ENCODE measurements at regions not wholly inside any gene's neighbourhood (a gene's known extent, or its start where the extent isn't known, plus 50 kb on each side); places are given as distances from the start of the nearest gene placed in this dataset.
"Not testable (repeated sequence)": the region's sequence is repeated elsewhere in the genome, so short reads cannot be mapped to it uniquely, and the experiment has no call there.

DNA sequence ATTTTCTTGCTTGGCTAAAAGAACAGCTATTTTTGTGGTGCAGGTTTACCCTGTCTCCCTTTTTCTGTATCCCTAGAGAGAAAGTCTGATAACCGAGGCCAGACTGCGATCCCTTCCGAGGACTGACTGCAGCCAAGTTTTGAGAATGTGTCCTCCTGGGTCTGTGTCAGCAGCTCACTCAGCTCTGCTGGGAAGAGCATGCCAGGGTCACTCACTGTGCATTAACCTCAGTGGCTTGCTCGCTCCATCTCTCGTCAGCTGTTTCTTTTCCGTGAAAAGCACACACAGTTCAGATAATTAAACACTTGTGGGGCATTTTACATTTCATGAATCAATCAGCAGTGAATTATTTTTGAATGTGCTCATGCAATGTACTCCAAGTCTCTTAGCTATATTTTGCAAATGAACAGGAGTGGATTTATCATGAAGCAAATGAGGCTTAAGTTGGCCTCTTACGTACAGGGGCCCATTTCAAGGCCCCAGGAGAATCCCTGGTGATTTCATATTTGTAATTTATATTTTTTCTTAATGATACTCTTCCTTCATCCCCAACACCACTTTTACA lies 252.1 kb downstream of the SMARCA2 start:
- DNase-seq (ENCODE audit: extremely low read depth, low read depth): no peak
- TF ChIP-seq, protein P1, sequence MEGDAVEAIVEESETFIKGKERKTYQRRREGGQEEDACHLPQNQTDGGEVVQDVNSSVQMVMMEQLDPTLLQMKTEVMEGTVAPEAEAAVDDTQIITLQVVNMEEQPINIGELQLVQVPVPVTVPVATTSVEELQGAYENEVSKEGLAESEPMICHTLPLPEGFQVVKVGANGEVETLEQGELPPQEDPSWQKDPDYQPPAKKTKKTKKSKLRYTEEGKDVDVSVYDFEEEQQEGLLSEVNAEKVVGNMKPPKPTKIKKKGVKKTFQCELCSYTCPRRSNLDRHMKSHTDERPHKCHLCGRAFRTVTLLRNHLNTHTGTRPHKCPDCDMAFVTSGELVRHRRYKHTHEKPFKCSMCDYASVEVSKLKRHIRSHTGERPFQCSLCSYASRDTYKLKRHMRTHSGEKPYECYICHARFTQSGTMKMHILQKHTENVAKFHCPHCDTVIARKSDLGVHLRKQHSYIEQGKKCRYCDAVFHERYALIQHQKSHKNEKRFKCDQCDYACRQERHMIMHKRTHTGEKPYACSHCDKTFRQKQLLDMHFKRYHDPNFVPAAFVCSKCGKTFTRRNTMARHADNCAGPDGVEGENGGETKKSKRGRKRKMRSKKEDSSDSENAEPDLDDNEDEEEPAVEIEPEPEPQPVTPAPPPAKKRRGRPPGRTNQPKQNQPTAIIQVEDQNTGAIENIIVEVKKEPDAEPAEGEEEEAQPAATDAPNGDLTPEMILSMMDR (IDR thresholded peaks at IDR 0.05; ENCODE audit: low read depth, low read length): no peak

DNA sequence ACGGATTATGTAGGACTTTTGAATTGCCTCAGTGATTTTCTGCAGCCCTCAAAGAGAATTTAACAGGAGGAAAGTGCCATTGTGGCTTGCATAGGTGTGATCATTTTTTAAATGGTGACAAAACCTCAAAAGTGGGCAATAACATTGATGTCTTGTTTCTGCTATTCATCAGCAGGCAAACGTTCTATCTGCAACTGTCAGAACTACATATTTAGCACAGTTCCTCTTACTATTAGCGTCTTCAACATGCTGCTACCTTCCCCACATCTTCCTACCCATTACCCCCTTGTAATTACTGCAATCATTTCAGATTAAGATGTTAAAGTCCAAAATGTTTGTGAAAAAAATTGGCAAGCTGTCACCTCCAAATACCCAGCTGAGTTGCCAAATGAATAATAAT lies 254.6 kb downstream of the SMARCA2 start:
- DNase-seq (ENCODE audit: extremely low read depth, low read depth): no peak
- TF ChIP-seq, protein P1 (IDR thresholded peaks at IDR 0.05; ENCODE audit: low read depth, low read length): no peak

DNA sequence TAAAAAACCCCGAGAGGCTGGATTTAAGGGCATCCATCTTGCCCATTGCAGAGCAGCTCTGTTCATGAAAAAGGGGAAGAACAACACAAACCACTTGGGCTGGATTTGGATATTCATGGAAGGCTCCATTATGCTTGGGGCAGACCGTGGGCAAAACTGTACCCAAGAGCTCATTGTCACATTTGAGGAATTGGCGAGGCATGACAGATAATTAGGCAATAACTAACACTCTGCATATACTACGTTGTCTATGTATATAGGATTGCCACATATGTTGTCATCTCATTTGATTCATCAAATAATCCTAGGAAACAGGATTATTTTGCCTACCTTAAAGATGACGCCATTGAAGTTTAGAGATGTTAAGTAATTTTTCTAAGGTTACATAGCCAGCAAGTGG lies 255.4 kb downstream of the SMARCA2 start:
- DNase-seq (ENCODE audit: extremely low read depth, low read depth): no peak
- TF ChIP-seq, protein P1 (IDR thresholded peaks at IDR 0.05; ENCODE audit: low read depth, low read length): no peak

DNA sequence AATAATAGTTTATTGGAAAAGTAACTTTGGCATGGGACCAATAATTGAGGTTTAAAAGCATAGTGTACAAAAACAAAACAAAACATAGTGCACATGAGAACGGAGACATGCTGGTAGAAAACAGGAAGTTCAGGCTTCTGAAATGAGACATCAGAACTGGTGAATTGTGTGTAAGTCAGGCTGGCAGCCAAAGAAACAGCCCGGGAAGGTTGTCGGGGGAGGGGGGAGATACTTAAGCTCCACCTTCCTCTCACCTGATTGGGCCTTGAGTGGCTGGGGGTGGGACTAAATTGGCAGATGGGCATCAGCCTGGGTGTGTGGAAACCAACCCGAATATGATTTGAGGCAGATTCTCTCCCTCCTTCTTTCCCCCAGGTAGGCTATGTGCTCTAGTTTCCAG lies 256.3 kb downstream of the SMARCA2 start:
- DNase-seq (ENCODE audit: extremely low read depth, low read depth): no peak
- TF ChIP-seq, protein P1 (IDR thresholded peaks at IDR 0.05; ENCODE audit: low read depth, low read length): no peak

DNA sequence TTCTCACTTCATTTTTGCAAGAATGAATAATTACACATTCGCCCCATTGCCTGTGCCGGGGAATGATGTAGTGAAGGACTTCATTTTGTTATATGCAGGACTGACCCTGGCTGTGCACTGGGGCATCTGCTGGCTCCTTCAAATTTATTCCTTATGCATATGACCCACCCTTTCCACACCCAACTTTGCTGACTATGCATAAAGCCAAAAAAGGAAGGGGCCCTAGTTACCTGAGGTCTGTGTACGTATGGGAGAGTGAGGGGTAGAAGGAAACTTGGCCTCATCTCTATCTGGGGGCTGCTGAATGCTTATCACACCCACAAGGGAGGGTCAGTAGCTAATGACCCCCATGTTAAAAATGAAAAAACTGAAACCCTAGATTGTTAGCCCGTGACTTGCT lies 259.6 kb downstream of the SMARCA2 start:
- DNase-seq (ENCODE audit: extremely low read depth, low read depth): no peak
- TF ChIP-seq, protein P1 (IDR thresholded peaks at IDR 0.05; ENCODE audit: low read depth, low read length): no peak

DNA sequence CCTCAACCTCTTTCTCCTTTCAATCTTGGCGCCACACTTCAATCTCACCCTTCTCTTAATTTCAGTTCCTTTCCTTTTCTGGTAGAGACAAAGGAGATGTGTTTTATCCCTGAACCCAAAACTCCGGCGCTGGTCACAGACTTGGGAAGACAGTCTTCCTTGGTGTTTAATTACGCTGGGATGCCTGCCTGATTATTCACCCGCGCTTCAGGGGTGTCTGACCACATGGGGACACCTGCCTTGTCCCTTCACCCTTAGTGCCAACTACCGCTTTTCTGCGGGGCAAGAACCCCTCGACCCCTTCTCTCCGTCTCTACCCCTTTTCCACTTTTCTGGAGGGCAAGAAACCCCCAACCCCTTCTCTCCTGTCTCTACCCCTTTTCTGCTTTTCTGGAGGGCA lies 261.1 kb downstream of the SMARCA2 start:
- TF ChIP-seq, protein P1 (IDR thresholded peaks at IDR 0.05; ENCODE audit: low read depth, low read length): no peak
- no peak for DNase-seq (ENCODE audit: extremely low read depth, low read depth)

DNA sequence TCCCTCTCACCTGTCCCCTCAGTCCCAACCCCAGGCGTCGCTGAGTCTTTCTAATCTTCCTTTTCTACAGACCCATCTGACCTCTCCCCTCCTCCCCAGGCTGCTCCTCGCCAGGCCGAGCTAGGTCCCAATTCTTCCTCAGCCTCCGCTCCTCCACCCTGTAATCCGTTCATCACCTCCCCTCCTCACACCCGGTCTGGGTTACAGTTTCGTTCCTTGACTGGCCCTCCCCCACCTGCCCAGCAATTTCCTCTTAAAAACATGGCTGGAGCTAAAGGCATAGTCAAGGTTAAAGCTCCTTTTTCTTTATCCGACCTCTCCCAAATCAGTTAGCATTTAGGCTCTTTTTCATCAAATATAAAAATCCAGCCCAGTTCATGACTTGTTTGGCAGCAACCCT lies 262.0 kb downstream of the SMARCA2 start:
- DNase-seq (ENCODE audit: extremely low read depth, low read depth): not testable (repeated sequence)

DNA sequence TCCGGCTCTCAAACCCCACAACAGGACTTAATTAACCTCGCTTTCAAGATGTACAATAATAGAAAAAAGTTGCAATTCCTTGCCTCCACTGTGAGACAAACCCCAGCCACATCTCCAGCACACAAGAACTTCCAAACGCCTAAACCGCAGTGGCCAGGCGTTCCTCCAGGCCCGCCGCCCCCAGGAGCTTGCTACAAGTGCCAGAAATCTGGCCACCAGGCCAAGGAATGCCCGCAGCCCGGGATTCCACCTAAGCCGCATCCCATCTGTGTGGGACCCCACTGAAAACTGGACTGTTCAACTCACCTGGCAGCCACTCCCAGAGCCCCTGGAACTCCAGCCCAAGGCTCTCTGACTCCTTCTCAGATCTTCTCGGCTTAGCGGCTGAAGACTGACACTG lies 262.5 kb downstream of the SMARCA2 start:
- not testable (repeated sequence) for DNase-seq (ENCODE audit: extremely low read depth, low read depth)

DNA sequence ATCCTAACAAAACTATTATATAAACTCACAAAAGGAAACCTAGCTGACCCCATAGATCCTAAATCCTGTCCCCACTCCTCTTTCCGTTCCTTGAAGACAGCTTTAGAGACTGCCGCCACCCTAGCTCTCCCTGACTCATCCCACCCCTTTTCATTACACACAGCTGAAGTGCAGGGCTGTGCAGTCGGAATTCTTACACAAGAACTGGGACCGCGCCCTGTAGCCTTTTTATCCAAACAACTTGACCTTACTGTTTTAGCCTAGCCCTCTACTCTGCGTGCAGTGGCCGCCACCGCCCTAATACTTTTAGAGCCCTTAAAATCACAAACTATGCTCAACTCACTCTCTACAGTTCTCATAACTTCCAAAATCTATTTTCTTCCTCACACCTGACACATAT lies 264.0 kb downstream of the SMARCA2 start:
- DNase-seq (ENCODE audit: extremely low read depth, low read depth): not testable (repeated sequence)
